ENCODE measurements at regions not wholly inside any gene's neighbourhood (a gene's known extent, or its start where the extent isn't known, plus 50 kb on each side); places are given as distances from the start of the nearest gene placed in this dataset.

DNA sequence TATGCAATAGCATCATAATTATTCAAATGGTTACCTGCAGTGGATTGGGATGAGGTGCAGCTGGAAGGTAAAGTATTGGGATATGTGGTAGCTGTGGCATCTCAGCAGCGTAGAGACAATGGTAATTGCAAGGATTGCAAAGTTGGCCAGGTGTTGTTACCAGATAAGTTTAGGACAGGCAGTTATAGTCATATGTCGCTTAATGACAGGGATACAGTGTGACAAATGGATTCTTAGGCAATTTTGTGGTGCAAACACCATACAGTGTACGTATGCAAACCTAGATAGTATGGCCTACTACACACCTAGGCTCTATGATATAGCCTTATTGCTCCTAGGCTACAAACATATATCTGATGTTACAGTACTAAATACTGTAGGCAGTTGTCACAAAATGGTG is 163.5 kb upstream of the LYZL2 start:
- TF ChIP-seq CTCF (IDR thresholded peaks at IDR 0.05) (no peak), POLR2A (IDR thresholded peaks at IDR 0.05) (no peak)

Measured in uterus (tissue), 2 donors.